Psoas muscle (tissue), 7 donors: ENCODE measurements at regions not wholly inside any gene's neighbourhood (a gene's known extent, or its start where the extent isn't known, plus 50 kb on each side); places are given as distances from the start of the nearest gene placed in this dataset.

ENCODE experiments used
- ATAC-seq, 4 donors: fragments of 200-7000 bp; cut with Tn5 transposase; one replicate each; pipeline ENCODE4 v1.9.1; 2020; ENCODE audit warnings: moderate library complexity in 3 of 4, mild to moderate bottlenecking in 2 of 4
- DNase-seq, 2 donors: peaks; one replicate each; pipeline ENCODE4 v3.0.0-alpha.2; 2020
- H3K27ac ChIP-seq: fragments of 200-600 bp; one replicate; pipeline ENCODE4 v1.8.0; 2022
- H3K27me3 ChIP-seq, 3 donors: fragments of 200-600 bp in 1 of 3; one replicate each; pipeline versions ENCODE4 v1.6.1 to v1.8.0; 2013 to 2022; ENCODE audit warnings: low read length in 2 of 3, mild to moderate bottlenecking in 2 of 3, moderate library complexity in 1 of 3; ENCODE audit not compliant: insufficient read depth in 3 of 3
- H3K36me3 ChIP-seq, 2 donors: fragments of 200-600 bp in 1 of 2; one replicate each; pipeline versions ENCODE4 v1.6.1 to v1.8.0; 2013 to 2022; ENCODE audit warnings: low read depth in 1 of 2, mild to moderate bottlenecking in 1 of 2, moderate library complexity in 1 of 2; ENCODE audit not compliant: insufficient read depth in 1 of 2
- H3K4me1 ChIP-seq: fragments of 200-600 bp; one replicate; pipeline ENCODE4 v1.8.0; 2022
- H3K4me3 ChIP-seq: fragments of 200-600 bp; one replicate; pipeline ENCODE4 v1.8.0; 2022; ENCODE audit warnings: mild to moderate bottlenecking
- H3K9me3 ChIP-seq: fragments of 200-600 bp; one replicate; pipeline ENCODE4 v1.8.0; 2022
- CTCF ChIP-seq: fragments of 200-600 bp; IDR thresholded peaks from one replicate; pipeline ENCODE4 v1.8.0; 2022; ENCODE audit warnings: antibody characterized with exemption
- WGBS, 3 donors: extraction: QIAGEN DNeasy Blood & Tissue Kit; methylation state at CpG; one replicate each; pipeline versions ENCODE4 v1.1.6 to v1.1.7; 2013; 5-methylcytosine and 5-hydroxymethylcytosine counted together
- intact Hi-C, 2 donors: fragments of 100-400 bp; cut with DNase I; formaldehyde crosslinking; loops; one replicate each; pipeline versions ENCODE4 v1.11.0 to v1.14.2; 2022
- donor health status: healthy with polysubstance abuse.
- donor health status: DM: no; HTN: no; CAD: no; lungs with moderate emphysema.
- donor health status: Bipolar disorder and iron deficiency.
- donor health status: healthy.
- donor health status: DM: yes; HTN: yes; CAD: no.
- donor health status: DM: no; HTN: no; CAD: no.
- donor health status: DM: yes; HTN: yes; CAD: no.

GRCh38 chr20:40168981-40169620 lies 519.9 kb downstream of the MAFB start:
- ATAC-seq, result no peak

GRCh38 chr20:40161391-40161790 lies 527.6 kb downstream of the MAFB start:
- no peak for TF ChIP-seq CTCF
- no peak for DNase-seq
- no peak for ATAC-seq
- no peaks in the 10 kb centered on the region for H3K9me3 ChIP-seq
- H3K27ac ChIP-seq, result no peak overlapping the region
- no peaks in the 10 kb centered on the region for H3K4me1 ChIP-seq
- no peaks in the 10 kb centered on the region for H3K27me3 ChIP-seq
- intact Hi-C loops, result loop anchor here in 1 of 2 donors (10.0 kb wide), 1 partner anchor 533 kb away; no protein-coding TSS in a partner anchor
- no peak overlapping the region for H3K4me3 ChIP-seq
- no peaks in the 10 kb centered on the region for H3K36me3 ChIP-seq

More at GRCh38 chr20:40168981-40169620, 519.9 kb downstream of the MAFB start:
- Histone ChIP-seq H3K4me3 (no peak overlapping the region), H3K36me3 (no peaks in the 10 kb centered on the region), H3K27ac (no peak overlapping the region), H3K27me3 (no peaks in the 10 kb centered on the region), H3K4me1 (no peaks in the 10 kb centered on the region), H3K9me3 (no peaks in the 10 kb centered on the region)
- no peak for TF ChIP-seq CTCF
- intact Hi-C loops, result loop anchor here in 1 of 2 donors (10.0 kb wide), 1 partner anchor 526 kb away; no protein-coding TSS in a partner anchor
- WGBS, 3 donors, result 82 to 88% (median 86%) methylated on average over 2 of the region's 2 CpGs
- DNase-seq, result no peak

GRCh38 chr20:40160097-40160550 lies 528.9 kb downstream of the MAFB start:
- ATAC-seq (peak in 3 of 4 donors; percentile 64 to 75 (median 65)), DNase-seq (peak; percentile 15 to 39)
- no peaks in the 10 kb centered on the region for H3K36me3 ChIP-seq
- no peaks in the 10 kb centered on the region for H3K4me1 ChIP-seq
- H3K27me3 ChIP-seq, result no peaks in the 10 kb centered on the region
- H3K27ac ChIP-seq, result no peak overlapping the region
- H3K9me3 ChIP-seq, result no peaks in the 10 kb centered on the region
- H3K4me3 ChIP-seq, result no peak overlapping the region
- WGBS, 3 donors, result 80 to 87% (median 81%) methylated on average over 7 of the region's 7 CpGs
- TF ChIP-seq CTCF, result peak; percentile 52
- intact Hi-C loops, result loop anchor here in 1 of 2 donors (10.0 kb wide), 1 partner anchor 535 kb away; no protein-coding TSS in a partner anchor

GRCh38 chr20:40159276-40159675 lies 529.8 kb downstream of the MAFB start:
- no peak for TF ChIP-seq CTCF
- H3K9me3 ChIP-seq, result no peaks in the 10 kb centered on the region
- no peak overlapping the region for H3K4me3 ChIP-seq
- H3K4me1 ChIP-seq, result no peaks in the 10 kb centered on the region
- WGBS, 3 donors, result 94 to 97% (median 96%) methylated on average over 5 of the region's 5 CpGs
- no peaks in the 10 kb centered on the region for H3K36me3 ChIP-seq
- H3K27ac ChIP-seq, result no peak overlapping the region
- H3K27me3 ChIP-seq, result no peaks in the 10 kb centered on the region
- intact Hi-C loops, result no loop called here
- ATAC-seq (no peak), DNase-seq (no peak)
